UCSD-AML1 (cell line): ENCODE measurements at regions not wholly inside any gene's neighbourhood (a gene's known extent, or its start where the extent isn't known, plus 50 kb on each side); places are given as distances from the start of the nearest gene placed in this dataset.

Experiments
- DNase-seq: peaks from one replicate; lab custom pipeline; 2025; ENCODE audit not compliant: unreplicated experiment; lab: John Stamatoyannopoulos, UW

- no peak for DNase-seq
These were observed 115.1 kb upstream of the PMFBP1 start for GRCh38 chr16:72286936-72287620.

- DNase-seq, result no peak
These were observed 113.8 kb upstream of the PMFBP1 start for GRCh38 chr16:72285728-72286127.

DNA sequence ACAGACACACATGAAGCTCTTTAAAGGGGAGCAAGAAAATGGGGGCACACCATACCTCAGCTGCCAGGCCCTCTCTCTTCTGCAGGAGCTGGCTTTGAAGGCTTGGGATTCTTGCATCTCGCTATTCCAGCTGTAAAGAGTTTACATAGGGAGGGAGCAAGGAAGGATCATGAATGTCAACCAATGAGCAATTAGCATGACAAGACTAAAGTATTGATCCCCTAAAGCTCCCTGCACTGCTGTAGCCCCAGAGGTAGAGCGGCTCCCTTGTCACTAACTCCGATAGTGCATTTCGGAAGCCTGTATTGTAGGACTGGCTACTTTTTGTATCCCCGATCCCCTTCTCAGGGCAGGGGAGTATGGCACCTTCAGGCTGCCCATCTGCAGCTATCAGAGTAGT is 113.4 kb upstream of the PMFBP1 start:
- no peak for DNase-seq

GRCh38 chr16:72284042-72284789 is 112.3 kb upstream of the PMFBP1 start:
- DNase-seq, result no peak

GRCh38 chr16:72282362-72282761 is 110.4 kb upstream of the PMFBP1 start:
- no peak for DNase-seq

GRCh38 chr16:72278301-72278700 is 106.3 kb upstream of the PMFBP1 start:
- DNase-seq, result no peak

DNA sequence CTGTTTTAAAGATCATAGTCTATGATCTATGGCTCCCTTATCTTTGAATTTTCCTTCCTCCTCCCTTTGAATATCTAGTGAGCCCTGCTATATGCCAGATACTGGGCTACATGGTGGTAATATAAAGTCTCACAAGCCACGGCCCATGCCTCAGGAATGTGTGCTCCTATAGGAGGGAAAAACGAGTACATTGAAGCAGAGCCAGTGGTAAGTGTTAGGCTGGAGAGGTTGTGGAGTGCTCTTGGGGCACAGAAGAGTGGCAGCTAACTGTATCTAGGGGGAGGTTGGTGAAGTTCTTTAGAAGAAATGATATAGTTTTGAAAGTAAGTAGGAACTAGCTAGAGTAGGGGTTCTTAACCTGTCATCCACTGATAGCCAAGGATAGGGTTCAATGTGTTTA is 105.8 kb upstream of the PMFBP1 start:
- DNase-seq, result no peak

DNA sequence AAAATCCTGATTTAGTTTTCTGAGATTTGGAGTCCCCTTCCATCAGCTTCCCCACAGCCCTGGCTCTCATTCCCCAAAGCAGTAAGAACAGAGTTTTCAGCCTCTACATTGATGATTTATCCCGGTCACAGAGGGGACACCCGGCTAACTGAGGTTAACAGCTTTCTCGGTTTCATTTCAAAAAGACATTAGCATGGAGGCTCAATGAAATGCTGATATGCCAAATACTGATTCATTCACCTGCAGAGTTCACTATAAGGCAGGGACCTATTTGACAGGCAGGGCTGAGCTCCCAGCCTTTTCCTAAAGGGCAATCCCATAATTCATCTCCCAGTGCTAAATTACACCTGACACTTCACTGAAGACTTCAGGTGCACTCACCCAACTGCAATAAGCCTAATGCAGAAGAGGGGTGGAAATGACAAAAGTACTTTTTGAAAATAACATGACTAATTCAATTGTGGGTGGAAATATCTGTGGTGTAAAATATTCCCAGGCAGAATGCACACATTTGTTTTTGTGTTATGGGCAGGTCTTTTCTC is 99.8 kb upstream of the PMFBP1 start:
- DNase-seq, result no peak

DNA sequence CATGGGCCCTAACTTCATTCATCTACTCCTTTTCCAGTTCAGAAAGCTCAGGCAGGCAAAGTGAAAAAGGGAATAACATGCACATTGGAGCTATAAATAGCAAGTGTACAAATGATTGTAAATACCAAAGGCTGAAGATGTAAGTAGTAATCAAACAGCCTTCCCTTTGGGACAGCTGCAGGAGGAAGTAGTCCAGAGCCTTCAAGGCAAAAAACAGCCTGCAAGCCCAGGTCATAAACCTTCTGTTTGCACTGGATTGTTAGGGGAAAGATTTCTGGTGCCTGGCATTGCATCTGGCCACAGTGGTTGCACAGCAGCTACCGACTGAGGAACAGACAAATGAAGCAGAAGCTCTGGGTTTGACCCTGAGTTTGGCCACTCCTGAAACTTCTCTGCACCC is 98.6 kb upstream of the PMFBP1 start:
- DNase-seq, result no peak

- no peak for DNase-seq
These were observed 94.9 kb upstream of the PMFBP1 start for GRCh38 chr16:72266836-72267235.

- DNase-seq, result no peak
These were observed 92.8 kb upstream of the PMFBP1 start for GRCh38 chr16:72264771-72265170.

DNA sequence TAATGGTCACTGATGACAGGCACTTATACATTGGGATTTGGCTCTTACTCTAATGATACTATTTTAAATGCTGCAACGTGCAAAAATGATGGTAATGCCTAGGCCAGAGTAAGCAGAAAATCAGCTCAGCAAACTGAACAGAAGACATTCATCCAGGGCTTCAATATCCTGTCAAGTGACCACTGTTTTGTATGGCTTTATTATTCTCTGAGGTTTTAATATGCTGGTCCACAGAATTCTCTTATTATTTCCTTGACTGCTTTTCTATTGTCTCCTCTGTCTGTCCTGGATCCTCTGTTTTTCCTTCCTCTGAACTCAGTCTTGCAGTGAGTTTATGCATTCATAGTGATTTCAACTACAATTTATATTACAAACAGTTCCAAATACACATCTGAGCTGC is 90.8 kb upstream of the PMFBP1 start:
- DNase-seq, result no peak

DNA sequence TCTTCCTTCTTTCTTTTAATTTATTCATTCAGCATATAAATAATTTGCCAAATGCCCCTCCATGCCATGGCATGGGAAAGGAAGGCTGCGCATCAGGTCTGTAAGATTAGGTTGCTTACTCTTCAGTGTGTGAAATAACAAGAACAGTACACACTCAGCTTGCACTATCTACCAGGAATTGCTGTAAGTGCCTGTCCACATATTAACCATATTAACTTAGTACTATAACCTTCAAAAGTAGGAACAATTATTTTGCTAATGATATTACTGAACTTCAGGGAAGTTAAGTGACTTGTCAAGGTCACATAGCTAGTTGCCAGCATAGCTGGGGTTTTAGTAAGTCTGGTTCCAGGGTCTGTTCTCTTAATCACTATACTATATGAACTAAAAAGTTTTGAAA is 89.2 kb upstream of the PMFBP1 start:
- DNase-seq, result no peak

GRCh38 chr16:72256398-72257066 is 84.6 kb upstream of the PMFBP1 start:
- no peak for DNase-seq

DNA sequence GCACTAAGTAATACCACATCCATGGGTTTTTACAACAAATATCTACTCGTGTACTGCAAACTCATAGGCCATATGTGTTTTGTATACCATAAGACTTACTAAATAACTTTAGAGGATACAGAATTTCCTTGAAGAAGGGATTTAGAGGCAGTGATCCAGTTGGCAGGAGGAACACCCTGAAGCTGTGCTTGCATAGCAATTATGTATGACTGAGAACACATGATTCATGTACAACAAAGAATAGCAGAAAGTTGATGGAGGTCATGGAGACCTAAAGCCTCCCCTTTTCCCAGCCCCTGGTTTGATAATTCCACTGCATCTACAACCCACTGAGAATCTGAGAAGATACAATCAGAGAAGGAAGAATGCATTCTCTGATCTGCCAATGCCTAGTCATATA is 83.8 kb upstream of the PMFBP1 start:
- no peak for DNase-seq

DNA sequence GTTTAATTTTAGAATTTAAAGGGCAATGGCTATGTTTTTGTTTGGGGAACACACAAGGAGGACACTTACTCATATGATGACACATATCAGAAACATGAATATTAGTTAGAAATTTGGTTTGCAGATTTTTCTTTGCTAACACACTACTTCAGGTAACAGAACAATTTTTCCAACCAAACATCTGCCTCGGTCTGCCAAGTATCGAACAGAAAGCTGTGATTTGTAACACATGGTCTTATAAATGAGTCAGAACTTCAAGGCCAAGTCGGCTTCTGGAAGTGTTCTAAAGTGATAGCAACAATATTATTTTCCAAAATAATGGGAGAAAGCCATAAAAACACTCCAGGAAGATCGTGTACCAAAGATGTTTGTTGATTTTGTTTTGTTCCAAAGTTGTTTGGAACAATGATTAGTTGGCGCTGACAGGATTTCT is 75.9 kb upstream of the PMFBP1 start:
- DNase-seq, result no peak

DNA sequence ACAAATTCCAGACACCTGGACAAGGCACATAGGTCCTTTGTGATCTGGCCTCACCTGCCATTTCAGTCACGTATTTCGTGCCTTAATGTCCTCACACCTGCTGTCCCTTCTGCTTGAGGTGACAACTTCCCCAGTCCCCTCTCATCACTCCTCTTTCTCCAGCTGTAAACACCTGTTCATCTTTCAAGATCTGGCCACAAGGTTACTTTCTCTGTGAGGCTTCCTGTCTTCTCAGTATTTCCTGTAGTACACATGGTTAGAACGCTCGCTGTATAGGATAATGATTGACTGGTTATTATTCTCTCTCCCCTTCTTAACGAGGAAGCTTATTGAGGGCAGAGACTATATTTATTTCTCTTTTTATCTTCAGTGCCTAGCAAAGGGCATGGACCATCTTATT is 74.5 kb upstream of the PMFBP1 start:
- no peak for DNase-seq

- no peak for DNase-seq
These were observed 72.9 kb upstream of the PMFBP1 start for GRCh38 chr16:72244853-72245252.

DNA sequence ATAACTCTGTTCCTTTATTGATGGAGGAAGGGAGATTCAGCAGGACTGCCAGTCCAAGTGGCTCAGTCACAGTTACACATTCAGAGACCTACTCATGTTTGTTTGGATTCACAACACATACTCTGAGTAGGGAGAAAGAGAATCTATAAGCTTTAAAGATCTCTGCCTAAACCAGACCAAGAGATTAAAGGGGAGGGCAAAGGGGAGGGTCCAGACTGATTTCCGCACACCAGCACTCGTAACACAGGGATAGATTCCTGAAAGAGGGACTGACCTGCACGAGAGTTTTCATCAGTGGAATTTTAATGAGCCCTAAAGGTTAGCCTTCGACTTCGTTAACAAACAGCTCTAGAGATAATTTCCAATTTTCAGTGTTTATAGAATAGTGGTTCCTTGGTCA is 71.7 kb upstream of the PMFBP1 start:
- no peak for DNase-seq

DNA sequence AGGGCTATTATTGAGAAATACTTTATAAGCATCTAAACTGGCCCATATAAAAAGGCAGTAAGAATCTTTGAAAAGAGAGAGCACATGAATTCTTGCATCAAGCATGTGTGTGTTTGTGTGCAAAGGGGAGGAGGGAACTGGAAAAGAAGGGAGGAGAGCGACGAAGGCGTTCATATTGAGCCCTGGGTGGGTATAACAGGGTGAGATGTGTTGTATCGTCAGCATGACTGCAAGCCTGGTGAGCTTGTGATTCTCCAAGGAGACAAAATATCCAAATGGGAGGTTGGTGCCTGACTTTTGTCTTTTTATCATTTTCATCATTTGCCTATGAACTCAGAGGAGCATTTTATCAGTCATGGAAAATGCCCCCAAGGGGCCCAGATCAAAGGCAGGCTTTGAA is 70.8 kb upstream of the PMFBP1 start:
- no peak for DNase-seq

- no peak for DNase-seq
These were observed 70.0 kb upstream of the PMFBP1 start for GRCh38 chr16:72241930-72242329.

DNA sequence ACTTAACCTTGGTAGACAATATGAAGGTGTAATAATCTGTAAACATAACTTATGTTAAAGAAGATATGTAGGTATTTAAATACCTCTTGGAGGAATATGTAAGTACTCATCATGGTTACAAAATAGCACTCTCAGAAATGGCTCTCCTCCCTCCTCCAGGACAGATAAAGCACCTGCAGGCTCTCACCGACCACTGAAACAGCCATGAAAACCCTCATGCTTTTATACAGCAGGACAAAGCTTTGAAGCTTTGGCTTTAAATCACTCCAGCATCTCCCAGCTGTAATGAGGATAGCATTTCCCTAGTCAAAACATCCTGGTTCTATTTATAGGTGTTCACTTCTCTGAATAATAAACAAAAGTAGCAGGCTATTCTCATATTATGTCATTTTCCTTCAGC is 69.1 kb upstream of the PMFBP1 start:
- DNase-seq, result no peak
